Ovary (tissue), 3 donors: ENCODE measurements at regions not wholly inside any gene's neighbourhood (a gene's known extent, or its start where the extent isn't known, plus 50 kb on each side); places are given as distances from the start of the nearest gene placed in this dataset.

Source experiments
- CTCF ChIP-seq, 3 donors: fragments of 450-650 bp in 2 of 3; fragments of 200-600 bp in 1 of 3; IDR thresholded peaks; one replicate each; pipeline versions ENCODE4 v1.5.1 to v1.8.0; 2016 to 2022; ENCODE audit warnings: antibody characterized with exemption in 3 of 3, mild to moderate bottlenecking in 1 of 3
- EP300 ChIP-seq: sonication (generic); formaldehyde crosslinking; IDR thresholded peaks from one replicate; pipeline ENCODE4 v1.6.1; 2017; ENCODE audit warnings: antibody characterized with exemption
- POLR2A ChIP-seq: fragments of 450-650 bp; IDR thresholded peaks from one replicate; pipeline ENCODE4 v1.6.1; 2017; ENCODE audit warnings: antibody characterized with exemption, mild to moderate bottlenecking, moderate library complexity
- donor health status: DM: no; HTN: no; CAD: no.

GRCh38 chr16:26992666-26993349 is 73.9 kb upstream of the C16orf82 start:
- no peak for TF ChIP-seq POLR2A
- no peak for TF ChIP-seq CTCF (IDR thresholded peaks at IDR 0.05)
- TF ChIP-seq EP300 = no peak
